ENCODE measurements at regions not wholly inside any gene's neighbourhood (a gene's known extent, or its start where the extent isn't known, plus 50 kb on each side); places are given as distances from the start of the nearest gene placed in this dataset.

DNA sequence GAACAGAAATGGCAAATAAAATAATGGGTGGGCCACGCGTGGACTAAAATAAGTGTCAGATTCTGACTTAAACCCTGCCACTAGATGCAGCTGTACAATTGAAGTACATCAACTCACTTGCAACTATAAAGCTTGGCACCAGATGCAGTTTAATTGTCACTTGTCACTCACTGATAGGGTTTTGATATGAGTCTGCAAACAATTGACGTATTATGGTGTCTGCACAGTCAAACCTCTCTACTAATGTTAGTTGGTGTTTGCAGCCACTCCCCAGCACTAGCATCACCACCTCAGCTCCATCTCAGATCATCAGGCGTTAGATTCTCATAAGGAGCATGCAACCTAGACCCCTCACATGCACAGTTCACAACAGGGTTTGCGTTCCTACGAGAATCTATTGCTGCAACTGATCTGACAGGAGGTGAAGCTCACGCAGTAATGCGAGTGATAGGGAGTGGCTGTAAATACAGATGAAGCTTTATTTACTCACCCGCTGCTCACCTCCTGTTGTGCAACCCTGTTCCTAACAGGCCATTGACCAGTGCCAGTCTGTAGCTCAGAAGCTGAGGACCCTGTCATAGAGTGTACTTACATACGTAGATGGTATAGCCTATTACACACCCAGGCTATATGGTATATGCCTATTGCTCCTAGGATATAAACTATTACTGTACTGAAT, 72.1 kb upstream of the SEMA6A start (continued):
- TF ChIP-seq, protein P1, sequence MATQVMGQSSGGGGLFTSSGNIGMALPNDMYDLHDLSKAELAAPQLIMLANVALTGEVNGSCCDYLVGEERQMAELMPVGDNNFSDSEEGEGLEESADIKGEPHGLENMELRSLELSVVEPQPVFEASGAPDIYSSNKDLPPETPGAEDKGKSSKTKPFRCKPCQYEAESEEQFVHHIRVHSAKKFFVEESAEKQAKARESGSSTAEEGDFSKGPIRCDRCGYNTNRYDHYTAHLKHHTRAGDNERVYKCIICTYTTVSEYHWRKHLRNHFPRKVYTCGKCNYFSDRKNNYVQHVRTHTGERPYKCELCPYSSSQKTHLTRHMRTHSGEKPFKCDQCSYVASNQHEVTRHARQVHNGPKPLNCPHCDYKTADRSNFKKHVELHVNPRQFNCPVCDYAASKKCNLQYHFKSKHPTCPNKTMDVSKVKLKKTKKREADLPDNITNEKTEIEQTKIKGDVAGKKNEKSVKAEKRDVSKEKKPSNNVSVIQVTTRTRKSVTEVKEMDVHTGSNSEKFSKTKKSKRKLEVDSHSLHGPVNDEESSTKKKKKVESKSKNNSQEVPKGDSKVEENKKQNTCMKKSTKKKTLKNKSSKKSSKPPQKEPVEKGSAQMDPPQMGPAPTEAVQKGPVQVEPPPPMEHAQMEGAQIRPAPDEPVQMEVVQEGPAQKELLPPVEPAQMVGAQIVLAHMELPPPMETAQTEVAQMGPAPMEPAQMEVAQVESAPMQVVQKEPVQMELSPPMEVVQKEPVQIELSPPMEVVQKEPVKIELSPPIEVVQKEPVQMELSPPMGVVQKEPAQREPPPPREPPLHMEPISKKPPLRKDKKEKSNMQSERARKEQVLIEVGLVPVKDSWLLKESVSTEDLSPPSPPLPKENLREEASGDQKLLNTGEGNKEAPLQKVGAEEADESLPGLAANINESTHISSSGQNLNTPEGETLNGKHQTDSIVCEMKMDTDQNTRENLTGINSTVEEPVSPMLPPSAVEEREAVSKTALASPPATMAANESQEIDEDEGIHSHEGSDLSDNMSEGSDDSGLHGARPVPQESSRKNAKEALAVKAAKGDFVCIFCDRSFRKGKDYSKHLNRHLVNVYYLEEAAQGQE (IDR thresholded peaks at IDR 0.05; ENCODE audit: unreplicated experiment): no peak
- TF ChIP-seq, protein P2, sequence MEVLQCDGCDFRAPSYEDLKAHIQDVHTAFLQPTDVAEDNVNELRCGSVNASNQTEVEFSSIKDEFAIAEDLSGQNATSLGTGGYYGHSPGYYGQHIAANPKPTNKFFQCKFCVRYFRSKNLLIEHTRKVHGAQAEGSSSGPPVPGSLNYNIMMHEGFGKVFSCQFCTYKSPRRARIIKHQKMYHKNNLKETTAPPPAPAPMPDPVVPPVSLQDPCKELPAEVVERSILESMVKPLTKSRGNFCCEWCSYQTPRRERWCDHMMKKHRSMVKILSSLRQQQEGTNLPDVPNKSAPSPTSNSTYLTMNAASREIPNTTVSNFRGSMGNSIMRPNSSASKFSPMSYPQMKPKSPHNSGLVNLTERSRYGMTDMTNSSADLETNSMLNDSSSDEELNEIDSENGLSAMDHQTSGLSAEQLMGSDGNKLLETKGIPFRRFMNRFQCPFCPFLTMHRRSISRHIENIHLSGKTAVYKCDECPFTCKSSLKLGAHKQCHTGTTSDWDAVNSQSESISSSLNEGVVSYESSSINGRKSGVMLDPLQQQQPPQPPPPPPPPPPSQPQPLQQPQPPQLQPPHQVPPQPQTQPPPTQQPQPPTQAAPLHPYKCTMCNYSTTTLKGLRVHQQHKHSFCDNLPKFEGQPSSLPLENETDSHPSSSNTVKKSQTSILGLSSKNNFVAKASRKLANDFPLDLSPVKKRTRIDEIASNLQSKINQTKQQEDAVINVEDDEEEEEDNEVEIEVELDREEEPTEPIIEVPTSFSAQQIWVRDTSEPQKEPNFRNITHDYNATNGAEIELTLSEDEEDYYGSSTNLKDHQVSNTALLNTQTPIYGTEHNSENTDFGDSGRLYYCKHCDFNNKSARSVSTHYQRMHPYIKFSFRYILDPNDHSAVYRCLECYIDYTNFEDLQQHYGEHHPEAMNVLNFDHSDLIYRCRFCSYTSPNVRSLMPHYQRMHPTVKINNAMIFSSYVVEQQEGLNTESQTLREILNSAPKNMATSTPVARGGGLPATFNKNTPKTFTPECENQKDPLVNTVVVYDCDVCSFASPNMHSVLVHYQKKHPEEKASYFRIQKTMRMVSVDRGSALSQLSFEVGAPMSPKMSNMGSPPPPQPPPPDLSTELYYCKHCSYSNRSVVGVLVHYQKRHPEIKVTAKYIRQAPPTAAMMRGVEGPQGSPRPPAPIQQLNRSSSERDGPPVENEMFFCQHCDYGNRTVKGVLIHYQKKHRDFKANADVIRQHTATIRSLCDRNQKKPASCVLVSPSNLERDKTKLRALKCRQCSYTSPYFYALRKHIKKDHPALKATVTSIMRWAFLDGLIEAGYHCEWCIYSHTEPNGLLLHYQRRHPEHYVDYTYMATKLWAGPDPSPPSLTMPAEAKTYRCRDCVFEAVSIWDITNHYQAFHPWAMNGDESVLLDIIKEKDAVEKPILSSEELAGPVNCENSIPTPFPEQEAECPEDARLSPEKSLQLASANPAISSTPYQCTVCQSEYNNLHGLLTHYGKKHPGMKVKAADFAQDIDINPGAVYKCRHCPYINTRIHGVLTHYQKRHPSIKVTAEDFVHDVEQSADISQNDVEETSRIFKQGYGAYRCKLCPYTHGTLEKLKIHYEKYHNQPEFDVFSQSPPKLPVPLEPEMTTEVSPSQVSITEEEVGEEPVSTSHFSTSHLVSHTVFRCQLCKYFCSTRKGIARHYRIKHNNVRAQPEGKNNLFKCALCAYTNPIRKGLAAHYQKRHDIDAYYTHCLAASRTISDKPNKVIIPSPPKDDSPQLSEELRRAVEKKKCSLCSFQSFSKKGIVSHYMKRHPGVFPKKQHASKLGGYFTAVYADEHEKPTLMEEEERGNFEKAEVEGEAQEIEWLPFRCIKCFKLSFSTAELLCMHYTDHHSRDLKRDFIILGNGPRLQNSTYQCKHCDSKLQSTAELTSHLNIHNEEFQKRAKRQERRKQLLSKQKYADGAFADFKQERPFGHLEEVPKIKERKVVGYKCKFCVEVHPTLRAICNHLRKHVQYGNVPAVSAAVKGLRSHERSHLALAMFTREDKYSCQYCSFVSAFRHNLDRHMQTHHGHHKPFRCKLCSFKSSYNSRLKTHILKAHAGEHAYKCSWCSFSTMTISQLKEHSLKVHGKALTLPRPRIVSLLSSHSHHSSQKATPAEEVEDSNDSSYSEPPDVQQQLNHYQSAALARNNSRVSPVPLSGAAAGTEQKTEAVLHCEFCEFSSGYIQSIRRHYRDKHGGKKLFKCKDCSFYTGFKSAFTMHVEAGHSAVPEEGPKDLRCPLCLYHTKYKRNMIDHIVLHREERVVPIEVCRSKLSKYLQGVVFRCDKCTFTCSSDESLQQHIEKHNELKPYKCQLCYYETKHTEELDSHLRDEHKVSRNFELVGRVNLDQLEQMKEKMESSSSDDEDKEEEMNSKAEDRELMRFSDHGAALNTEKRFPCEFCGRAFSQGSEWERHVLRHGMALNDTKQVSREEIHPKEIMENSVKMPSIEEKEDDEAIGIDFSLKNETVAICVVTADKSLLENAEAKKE (CRISPR knock-in tag; IDR thresholded peaks at IDR 0.05): no peak
- TF ChIP-seq POLR2AphosphoS5 (IDR thresholded peaks at IDR 0.05; ENCODE audit: low read depth) (no peak), EZH2 (IDR thresholded peaks at IDR 0.05; ENCODE audit: low read depth, unreplicated experiment) (no peak), NANOG (IDR thresholded peaks at IDR 0.05; ENCODE audit: borderline replicate concordance) (no peak), ZNF114 (CRISPR knock-in tag; IDR thresholded peaks at IDR 0.05) (no peak), EZH2phosphoT487 (IDR thresholded peaks at IDR 0.05; ENCODE audit: unreplicated experiment) (no peak)
- TF ChIP-seq, protein P3, sequence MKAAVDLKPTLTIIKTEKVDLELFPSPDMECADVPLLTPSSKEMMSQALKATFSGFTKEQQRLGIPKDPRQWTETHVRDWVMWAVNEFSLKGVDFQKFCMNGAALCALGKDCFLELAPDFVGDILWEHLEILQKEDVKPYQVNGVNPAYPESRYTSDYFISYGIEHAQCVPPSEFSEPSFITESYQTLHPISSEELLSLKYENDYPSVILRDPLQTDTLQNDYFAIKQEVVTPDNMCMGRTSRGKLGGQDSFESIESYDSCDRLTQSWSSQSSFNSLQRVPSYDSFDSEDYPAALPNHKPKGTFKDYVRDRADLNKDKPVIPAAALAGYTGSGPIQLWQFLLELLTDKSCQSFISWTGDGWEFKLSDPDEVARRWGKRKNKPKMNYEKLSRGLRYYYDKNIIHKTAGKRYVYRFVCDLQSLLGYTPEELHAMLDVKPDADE (IDR thresholded peaks at IDR 0.05): no peak

All from GM23338 (cell line).